BLaER1 (cell line): ENCODE measurements at regions not wholly inside any gene's neighbourhood (a gene's known extent, or its start where the extent isn't known, plus 50 kb on each side); places are given as distances from the start of the nearest gene placed in this dataset.

Source experiments
- H3K27ac ChIP-seq: shearing (Covaris generic); formaldehyde crosslinking; 2 replicates; pipeline ENCODE4 v1.8.1; 2022
- H3K27me3 ChIP-seq: shearing (Covaris generic); formaldehyde crosslinking; 2 replicates; pipeline ENCODE4 v1.8.1; 2022
- H3K36me3 ChIP-seq: shearing (Covaris generic); formaldehyde crosslinking; 2 replicates; pipeline ENCODE4 v1.8.1; 2022
- H3K4me1 ChIP-seq: shearing (Covaris generic); formaldehyde crosslinking; 2 replicates; pipeline ENCODE4 v1.8.1; 2022
- H3K4me2 ChIP-seq: shearing (Covaris generic); formaldehyde crosslinking; 2 replicates; pipeline ENCODE4 v1.8.1; 2022
- H3K4me3 ChIP-seq: shearing (Covaris generic); formaldehyde crosslinking; 2 replicates; pipeline ENCODE4 v1.8.1; 2022
- H3K9ac ChIP-seq: shearing (Covaris generic); formaldehyde crosslinking; 2 replicates; pipeline ENCODE4 v1.8.1; 2022
- H3K9me3 ChIP-seq: shearing (Covaris generic); formaldehyde crosslinking; 2 replicates; pipeline ENCODE4 v1.8.1; 2022
- H4K20me1 ChIP-seq: shearing (Covaris generic); formaldehyde crosslinking; 2 replicates; pipeline ENCODE4 v1.8.1; 2022
- Cebpa-rat ChIP-seq: shearing (Covaris generic); IDR thresholded peaks from 2 replicates; pipeline ENCODE4 v1.8.1; 2022

DNA sequence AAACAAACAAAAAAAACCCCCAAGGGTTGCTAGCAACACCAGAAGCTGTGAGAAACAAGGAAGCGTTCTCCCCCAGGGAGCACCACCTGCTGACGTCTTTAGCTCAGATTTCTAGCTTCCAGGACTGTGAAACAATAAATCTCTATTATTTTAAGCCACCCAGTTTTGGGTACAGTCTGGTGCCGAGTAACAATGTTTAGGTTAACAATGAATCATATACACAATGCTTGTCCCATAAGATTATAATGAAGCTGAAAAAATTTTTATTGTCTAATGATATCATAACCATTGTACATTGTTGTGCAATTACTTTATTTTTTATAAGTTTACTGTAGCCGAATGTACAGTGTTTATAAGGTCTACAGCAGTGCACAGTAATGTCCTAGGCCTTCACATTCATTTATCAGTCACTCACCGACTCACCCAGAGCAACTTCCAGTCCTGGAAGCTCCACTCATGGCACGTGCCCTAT lies 72.1 kb upstream of the CAB39 start:
- no peak overlapping the region for H3K4me2 ChIP-seq
- 0 out of 2 replicates have a peak, but pooled peaks cover 8% of the 10 kb centered on the region for H3K9me3 ChIP-seq
- H3K9ac ChIP-seq, result no peak overlapping the region
- H3K27ac ChIP-seq, result no peak overlapping the region
- no peak for TF ChIP-seq Cebpa-rat
- H3K27me3 ChIP-seq, result no peaks in the 10 kb centered on the region
- no peaks in the 10 kb centered on the region for H3K36me3 ChIP-seq
- no peaks in the 10 kb centered on the region for H4K20me1 ChIP-seq
- H3K4me3 ChIP-seq, result no peak overlapping the region
- H3K4me1 ChIP-seq, result peaks cover 44% of the 10 kb centered on the region

- peak overlapping the region; percentile 68 for H3K4me2 ChIP-seq
- no peaks in the 10 kb centered on the region for H3K27me3 ChIP-seq
These were observed 69.7 kb upstream of the CAB39 start for GRCh38 chr2:230642966-230643365.

GRCh38 chr2:230643576-230644291 lies 68.9 kb upstream of the CAB39 start:
- Histone ChIP-seq H3K9me3 (peaks cover 11% of the 10 kb centered on the region), H3K27me3 (no peaks in the 10 kb centered on the region), H3K36me3 (no peaks in the 10 kb centered on the region), H3K27ac (peak overlapping the region; percentile 71), H3K4me1 (peaks cover 38% of the 10 kb centered on the region), H3K4me3 (peak overlapping the region; percentile 28; the same call in 1 of the 2 replicates), H4K20me1 (no peaks in the 10 kb centered on the region), H3K4me2 (peak overlapping the region; percentile 68), H3K9ac (no peak overlapping the region)
- no peak for TF ChIP-seq Cebpa-rat

More at GRCh38 chr2:230642966-230643365, 69.7 kb upstream of the CAB39 start:
- no peak overlapping the region for H3K9ac ChIP-seq
- H3K27ac ChIP-seq, result peak overlapping the region; percentile 71
- peaks cover 38% of the 10 kb centered on the region for H3K4me1 ChIP-seq
- H3K9me3 ChIP-seq, result 0 out of 2 replicates have a peak, but pooled peaks cover 8% of the 10 kb centered on the region
- H4K20me1 ChIP-seq, result no peaks in the 10 kb centered on the region
- no peak for TF ChIP-seq Cebpa-rat
- no peaks in the 10 kb centered on the region for H3K36me3 ChIP-seq
- no peak overlapping the region for H3K4me3 ChIP-seq

GRCh38 chr2:230644356-230644935 lies 68.2 kb upstream of the CAB39 start:
- peaks cover 44% of the 10 kb centered on the region for H3K4me1 ChIP-seq
- H3K27ac ChIP-seq, result peak overlapping the region; percentile 71
- no peaks in the 10 kb centered on the region for H3K36me3 ChIP-seq
- no peaks in the 10 kb centered on the region for H3K27me3 ChIP-seq
- no peak for TF ChIP-seq Cebpa-rat
- no peak overlapping the region for H3K4me3 ChIP-seq
- H4K20me1 ChIP-seq, result no peaks in the 10 kb centered on the region
- peak overlapping the region; percentile 68 for H3K4me2 ChIP-seq
- H3K9me3 ChIP-seq, result peaks cover 12% of the 10 kb centered on the region
- no peak overlapping the region for H3K9ac ChIP-seq

DNA sequence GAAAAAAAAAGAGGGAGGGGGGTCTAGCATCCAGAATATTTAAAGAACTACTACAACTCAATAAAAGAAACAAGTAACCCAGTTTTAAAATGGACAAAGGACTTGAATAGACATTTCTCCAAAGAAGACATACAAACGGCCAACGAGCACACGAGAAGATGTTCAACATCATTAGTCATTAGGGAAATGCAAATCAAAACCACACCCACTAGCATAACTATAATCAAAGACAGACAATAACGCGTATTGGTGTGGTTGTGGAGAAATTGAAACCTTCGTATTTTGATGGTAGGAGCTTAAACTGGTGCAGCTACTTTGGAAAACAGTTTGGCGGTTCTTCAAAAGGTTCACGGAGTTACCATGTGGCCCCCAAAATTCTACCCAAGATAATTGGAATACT lies 64.3 kb upstream of the CAB39 start:
- H3K27me3 ChIP-seq, result no peaks in the 10 kb centered on the region
- H3K9ac ChIP-seq, result no peak overlapping the region
- TF ChIP-seq Cebpa-rat, result no peak
- peaks cover 58% of the 10 kb centered on the region for H3K4me1 ChIP-seq
- H3K9me3 ChIP-seq, result peaks cover 22% of the 10 kb centered on the region
- no peak overlapping the region for H3K4me2 ChIP-seq
- H3K36me3 ChIP-seq, result no peaks in the 10 kb centered on the region
- no peak overlapping the region for H3K27ac ChIP-seq
- no peak overlapping the region for H3K4me3 ChIP-seq
- no peaks in the 10 kb centered on the region for H4K20me1 ChIP-seq

DNA sequence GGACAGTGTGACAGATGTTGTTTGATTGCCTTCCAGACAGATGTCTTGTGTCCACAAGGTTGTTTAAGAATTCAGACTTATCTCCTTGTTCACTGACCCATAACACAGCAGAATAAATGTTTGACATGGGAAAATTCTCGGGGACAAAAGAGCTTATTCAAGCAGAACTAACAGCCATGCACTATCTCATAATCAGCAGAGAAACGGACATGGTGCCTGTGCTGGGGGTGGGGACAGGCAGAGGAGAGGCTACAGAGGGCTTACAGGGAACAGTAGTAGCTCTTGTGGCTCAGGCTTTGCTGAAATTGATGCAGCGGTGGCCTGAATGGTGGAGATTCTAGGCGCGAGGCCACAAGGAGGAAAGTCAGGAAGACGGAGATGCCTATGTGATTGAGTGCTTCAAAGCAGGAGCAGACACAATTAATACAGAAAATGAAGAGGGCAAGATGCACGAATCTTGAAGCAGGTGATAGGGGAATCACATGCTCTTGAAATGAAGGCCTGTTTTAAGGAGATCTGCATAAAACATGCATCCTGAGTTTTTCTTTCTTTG lies 62.0 kb upstream of the CAB39 start:
- H3K9ac ChIP-seq, result peak overlapping the region; percentile 30; the same call in 1 of the 2 replicates
- H3K4me2 ChIP-seq, result peak overlapping the region; percentile 70

DNA sequence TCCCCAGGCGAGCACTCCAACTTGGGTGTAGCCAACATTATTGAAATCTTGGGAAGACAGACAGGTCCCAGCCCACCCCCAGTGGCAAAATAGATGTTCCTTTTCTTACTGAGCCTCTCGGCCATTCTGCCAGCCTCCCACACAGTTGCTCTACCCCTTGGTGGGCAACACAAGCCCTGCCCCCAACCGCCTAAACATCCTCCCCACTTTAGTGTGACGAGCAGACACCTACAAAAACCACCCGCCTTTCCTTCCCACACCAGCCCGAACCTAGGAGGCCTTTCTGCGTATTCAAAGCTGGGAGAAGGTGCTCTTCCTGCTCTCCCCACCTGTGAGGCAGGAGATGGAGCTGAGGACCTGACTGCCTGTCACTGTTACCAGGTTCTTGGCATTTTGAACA lies 58.6 kb upstream of the CAB39 start:
- peaks cover 17% of the 10 kb centered on the region for H3K9me3 ChIP-seq
- peaks cover 74% of the 10 kb centered on the region for H3K4me1 ChIP-seq
- H3K4me3 ChIP-seq, result no peak overlapping the region
- H3K36me3 ChIP-seq, result no peaks in the 10 kb centered on the region
- H3K27me3 ChIP-seq, result no peaks in the 10 kb centered on the region
- H3K4me2 ChIP-seq, result no peak overlapping the region
- no peak for TF ChIP-seq Cebpa-rat
- H3K27ac ChIP-seq, result no peak overlapping the region
- no peaks in the 10 kb centered on the region for H4K20me1 ChIP-seq
- no peak overlapping the region for H3K9ac ChIP-seq

More for the DNA sequence above, 62.0 kb upstream of the CAB39 start:
- H3K27ac ChIP-seq, result peak overlapping the region; percentile 63
- no peaks in the 10 kb centered on the region for H3K36me3 ChIP-seq
- H3K4me3 ChIP-seq, result peak overlapping the region; percentile 26; the same call in 1 of the 2 replicates
- H3K9me3 ChIP-seq, result peaks cover 22% of the 10 kb centered on the region
- H3K4me1 ChIP-seq, result peaks cover 50% of the 10 kb centered on the region
- no peaks in the 10 kb centered on the region for H3K27me3 ChIP-seq
- no peaks in the 10 kb centered on the region for H4K20me1 ChIP-seq
- no peak for TF ChIP-seq Cebpa-rat

- Histone ChIP-seq H3K4me2 (peak overlapping the region; percentile 90), H3K9me3 (peaks cover 6% of the 10 kb centered on the region), H4K20me1 (no peaks in the 10 kb centered on the region), H3K27ac (0 out of 2 replicates have a peak overlapping the region, but pooled peaks have one; percentile 45), H3K27me3 (no peaks in the 10 kb centered on the region), H3K9ac (peak overlapping the region; percentile 71; the same call in 1 of the 2 replicates), H3K4me3 (no peak overlapping the region), H3K4me1 (peaks cover 74% of the 10 kb centered on the region), H3K36me3 (no peaks in the 10 kb centered on the region)
- TF ChIP-seq Cebpa-rat, result no peak
These were observed 55.2 kb upstream of the CAB39 start for GRCh38 chr2:230657462-230657861.

GRCh38 chr2:230657906-230658305 lies 54.7 kb upstream of the CAB39 start:
- peak overlapping the region; percentile 45; the same call in 1 of the 2 replicates for H3K27ac ChIP-seq
- H3K27me3 ChIP-seq, result no peaks in the 10 kb centered on the region
- H3K4me2 ChIP-seq, result peak overlapping the region; percentile 90
- H3K4me3 ChIP-seq, result no peak overlapping the region
- peaks cover 78% of the 10 kb centered on the region for H3K4me1 ChIP-seq
- TF ChIP-seq Cebpa-rat, result no peak
- peaks cover 2% of the 10 kb centered on the region; the same call in 1 of the 2 replicates for H3K9me3 ChIP-seq
- H3K36me3 ChIP-seq, result no peaks in the 10 kb centered on the region
- no peaks in the 10 kb centered on the region for H4K20me1 ChIP-seq
- peak overlapping the region; percentile 71; the same call in 1 of the 2 replicates for H3K9ac ChIP-seq

GRCh38 chr2:230658577-230658876 lies 54.1 kb upstream of the CAB39 start:
- Histone ChIP-seq H3K4me2 (peak overlapping the region; percentile 90), H3K27me3 (no peaks in the 10 kb centered on the region), H3K9me3 (no peaks in the 10 kb centered on the region), H3K9ac (peak overlapping the region; percentile 71), H3K4me1 (peaks cover 84% of the 10 kb centered on the region), H3K27ac (peak overlapping the region; percentile 88), H4K20me1 (no peaks in the 10 kb centered on the region), H3K36me3 (no peaks in the 10 kb centered on the region), H3K4me3 (peak overlapping the region; percentile 17; the same call in 1 of the 2 replicates)
- no peak for TF ChIP-seq Cebpa-rat
